Keratinocyte (primary cell): ENCODE measurements at regions not wholly inside any gene's neighbourhood (a gene's known extent, or its start where the extent isn't known, plus 50 kb on each side); places are given as distances from the start of the nearest gene placed in this dataset.

Source experiments
- DNase-seq: peaks from one replicate; pipeline ENCODE4 v3.0.0-alpha.2; 2011; ENCODE audit warnings: low read depth, missing footprints, low spot score
- FAIRE-seq: peaks from 2 replicates; lab custom pipeline; 2011; peaks lifted over from hg19 to GRCh38; lab: Jason Lieb, UNC
- H2AFZ ChIP-seq: 2 replicates; pipeline ENCODE4 v1.6.0; 2012; ENCODE audit warnings: low read length, control low read depth, inconsistent platforms; ENCODE audit not compliant: control insufficient read depth
- H3K27ac ChIP-seq: 2 replicates; pipeline ENCODE4 v1.5.1; 2011; ENCODE audit warnings: low read length; ENCODE audit not compliant: control insufficient read depth, insufficient read depth
- H3K27me3 ChIP-seq: 3 replicates; pipeline ENCODE4 v1.6.0; 2011; ENCODE audit warnings: low read length; ENCODE audit not compliant: control insufficient read depth, insufficient read depth; ENCODE audit errors: extremely low read depth
- H3K36me3 ChIP-seq, 2 experiments: 2 replicates in 1 of 2; 3 replicates in 1 of 2; pipeline ENCODE4 v1.5.1; 2011; ENCODE audit warnings: low read length in 2 of 2, mild to moderate bottlenecking in 1 of 2; ENCODE audit not compliant: control insufficient read depth in 2 of 2, insufficient read depth in 2 of 2; ENCODE audit errors: extremely low read depth in 1 of 2
- H3K4me1 ChIP-seq: 3 replicates; pipeline ENCODE4 v1.5.1; 2011; ENCODE audit warnings: low read length; ENCODE audit not compliant: control insufficient read depth, insufficient read depth; ENCODE audit errors: extremely low read depth
- H3K4me2 ChIP-seq: 3 replicates; pipeline ENCODE4 v1.6.0; 2011; ENCODE audit warnings: low read depth, low read length; ENCODE audit not compliant: control insufficient read depth, insufficient read depth; ENCODE audit errors: extremely low read depth
- H3K4me3 ChIP-seq, 3 experiments: fragments of 200-600 bp in 1 of 3; sonication (generic) in 1 of 3; 2 replicates in 2 of 3; 3 replicates in 1 of 3; pipeline ENCODE4 v1.5.1; 2011 to 2016; ENCODE audit warnings: low read length in 3 of 3, mild to moderate bottlenecking in 3 of 3, control low read depth in 2 of 3, inconsistent platforms in 1 of 3, low read depth in 1 of 3, mixed read lengths in 1 of 3, mixed run types in 1 of 3, moderate library complexity in 1 of 3; ENCODE audit not compliant: control insufficient read depth in 2 of 3, insufficient read depth in 2 of 3; ENCODE audit errors: extremely low read depth in 1 of 3
- H3K79me2 ChIP-seq: 2 replicates; pipeline ENCODE4 v1.6.0; 2012; ENCODE audit warnings: low read length; ENCODE audit not compliant: control insufficient read depth, insufficient read depth
- H3K9ac ChIP-seq: 3 replicates; pipeline ENCODE4 v1.6.0; 2011; ENCODE audit warnings: low read length; ENCODE audit not compliant: control insufficient read depth, insufficient read depth; ENCODE audit errors: extremely low read depth
- H3K9me1 ChIP-seq: 3 replicates; pipeline ENCODE4 v1.6.0; 2011; ENCODE audit warnings: low read length; ENCODE audit not compliant: control insufficient read depth, insufficient read depth; ENCODE audit errors: extremely low read depth
- H3K9me3 ChIP-seq: 2 replicates; pipeline ENCODE4 v1.5.1; 2012; ENCODE audit warnings: low read depth, low read length; ENCODE audit not compliant: control insufficient read depth
- H4K20me1 ChIP-seq: 3 replicates; pipeline ENCODE4 v1.6.0; 2011; ENCODE audit warnings: low read length; ENCODE audit not compliant: control insufficient read depth, insufficient read depth; ENCODE audit errors: extremely low read depth
- CTCF ChIP-seq, 3 experiments: IDR thresholded peaks in 1 of 3; conservative IDR thresholded peaks in 1 of 3; optimal IDR thresholded peaks in 1 of 3; 2 replicates in 2 of 3; 3 replicates in 1 of 3; pipeline versions ENCODE3 to v1.5.1; 2011; ENCODE audit warnings: low read length in 3 of 3, mild to moderate bottlenecking in 3 of 3, moderate library complexity in 2 of 3, control low read depth in 1 of 3, inconsistent platforms in 1 of 3; ENCODE audit not compliant: insufficient read depth in 2 of 3; ENCODE audit errors: extremely low read depth in 1 of 3
- EZH2 ChIP-seq: IDR thresholded peaks from one replicate; pipeline ENCODE4 v1.6.1; 2012; ENCODE audit warnings: inconsistent platforms, mild to moderate bottlenecking, low read length, moderate library complexity
- dilution Hi-C: fragments of 300-500 bp; cut with MboI; formaldehyde crosslinking; loops from one replicate; pipeline ENCODE4 v1.7.0; 2020; ENCODE audit warnings: low sequenced_read_pairs; ENCODE audit not compliant: extremely low pct_ligation_motif_present

GRCh38 chr3:194840661-194841514 lies 155.2 kb downstream of the FAM43A start:
- dilution Hi-C loops = no loop called here
- Histone ChIP-seq H4K20me1 (no peaks in the 10 kb centered on the region), H3K9ac (no peak overlapping the region), H3K9me1 (no peaks in the 10 kb centered on the region), H2AFZ (no peak overlapping the region), H3K9me3 (no peaks in the 10 kb centered on the region), H3K36me3 (no peaks in the 10 kb centered on the region), H3K27me3 (no peaks in the 10 kb centered on the region), H3K4me2 (no peak overlapping the region), H3K79me2 (no peaks in the 10 kb centered on the region), H3K4me3 (no peak overlapping the region), H3K4me1 (no peaks in the 10 kb centered on the region), H3K27ac (no peak overlapping the region)
- DNase-seq (no peak), FAIRE-seq (no peak)
- TF ChIP-seq CTCF (optimal IDR thresholded peaks at IDR 0.05 in 1 of 3, IDR thresholded peaks at IDR 0.05 in 1 of 3, conservative IDR thresholded peaks at IDR 0.05 in 1 of 3; ENCODE audit: extremely low read depth in 1 of 3, insufficient read depth in 2 of 3, low read length in 3 of 3) (no peak), EZH2 (no peak)

- Histone ChIP-seq H3K9ac (no peak overlapping the region), H3K9me3 (no peaks in the 10 kb centered on the region), H3K9me1 (no peaks in the 10 kb centered on the region), H4K20me1 (no peaks in the 10 kb centered on the region), H3K36me3 (no peaks in the 10 kb centered on the region), H3K79me2 (no peaks in the 10 kb centered on the region), H3K4me2 (no peak overlapping the region), H3K27ac (no peak overlapping the region), H2AFZ (no peak overlapping the region), H3K27me3 (no peaks in the 10 kb centered on the region), H3K4me3 (no peak overlapping the region), H3K4me1 (no peaks in the 10 kb centered on the region)
- no peak for TF ChIP-seq CTCF (optimal IDR thresholded peaks at IDR 0.05 in 1 of 3, IDR thresholded peaks at IDR 0.05 in 1 of 3, conservative IDR thresholded peaks at IDR 0.05 in 1 of 3; ENCODE audit: extremely low read depth in 1 of 3, insufficient read depth in 2 of 3, low read length in 3 of 3)
- no peak for TF ChIP-seq EZH2
- DNase-seq (no peak), FAIRE-seq (no peak)
- dilution Hi-C loops = no loop called here
Observed at GRCh38 chr3:194841515-194841841, 155.8 kb downstream of the FAM43A start.
